ENCODE measurements at regions not wholly inside any gene's neighbourhood (a gene's known extent, or its start where the extent isn't known, plus 50 kb on each side); places are given as distances from the start of the nearest gene placed in this dataset.

GRCh38 chr2:6233993-6234392 is 541.8 kb downstream of the SOX11 start:
- no peaks in the 10 kb centered on the region for H3K4me1 ChIP-seq (ENCODE audit: control insufficient read depth, insufficient read depth, low read length)
- H3K27me3 ChIP-seq (ENCODE audit: control insufficient read depth, insufficient read depth, low read length), result no peaks in the 10 kb centered on the region
- ChIA-PET CTCF (no interaction called here), POLR2A (no interaction called here)
- no peak overlapping the region for H3K27ac ChIP-seq (ENCODE audit: low read length)
- no peak overlapping the region for H3K4me3 ChIP-seq (ENCODE audit: low read depth in 2 of 2, low read length in 2 of 2)
- no peaks in the 10 kb centered on the region for H3K9me3 ChIP-seq (ENCODE audit: control insufficient read depth, insufficient read depth, low read depth, low read length)
- TF ChIP-seq CTCF (IDR thresholded peaks at IDR 0.05), result no peak
- TF ChIP-seq POLR2AphosphoS5 (IDR thresholded peaks at IDR 0.05; ENCODE audit: low read depth, low read length), result no peak
- TF ChIP-seq TCF7L2 (IDR thresholded peaks at IDR 0.05; ENCODE audit: low read depth, low read length), result no peak
- TF ChIP-seq REST (IDR thresholded peaks at IDR 0.05; ENCODE audit: insufficient read depth in 1 of 2, low read depth in 2 of 2, low read length in 1 of 2), result no peak
- ATAC-seq (no peak), DNase-seq (ENCODE audit: low read depth, low spot score) (no peak)
- H3K36me3 ChIP-seq (ENCODE audit: control insufficient read depth, insufficient read depth, low read length), result no peaks in the 10 kb centered on the region
- in situ Hi-C loops (cut with HindIII; ENCODE audit: low pct_unique_long_range_greater_than_20kb, low sequenced_read_pairs) (no loop called here), intact Hi-C loops (cut with micrococcal nuclease; ENCODE audit: unreplicated experiment) (no loop called here)
- no TSS peak for BruUV-seq (replicated peaks)

- H3K36me3 ChIP-seq (ENCODE audit: control insufficient read depth, insufficient read depth, low read length), result no peaks in the 10 kb centered on the region
- no peaks in the 10 kb centered on the region for H3K9me3 ChIP-seq (ENCODE audit: control insufficient read depth, insufficient read depth, low read depth, low read length)
- CTCF ChIA-PET, result no interaction called here
- no peaks in the 10 kb centered on the region for H3K27me3 ChIP-seq (ENCODE audit: control insufficient read depth, insufficient read depth, low read length)
- DNase-seq (ENCODE audit: low read depth, low spot score) (no peak), ATAC-seq (no peak)
- no peak overlapping the region for H3K27ac ChIP-seq (ENCODE audit: low read length)
- POLR2A ChIA-PET, result no interaction called here
- no peak overlapping the region for H3K4me3 ChIP-seq (ENCODE audit: low read depth in 2 of 2, low read length in 2 of 2)
- no peaks in the 10 kb centered on the region for H3K4me1 ChIP-seq (ENCODE audit: control insufficient read depth, insufficient read depth, low read length)
- intact Hi-C loops (cut with micrococcal nuclease; ENCODE audit: unreplicated experiment) (no loop called here), in situ Hi-C loops (cut with HindIII; ENCODE audit: low pct_unique_long_range_greater_than_20kb, low sequenced_read_pairs) (no loop called here)
- no peak for TF ChIP-seq CTCF (IDR thresholded peaks at IDR 0.05)
- no peak for TF ChIP-seq SIN3A (IDR thresholded peaks at IDR 0.05; ENCODE audit: borderline replicate concordance, insufficient read depth, low read depth, low read length)
- TF ChIP-seq POLR2AphosphoS5 (IDR thresholded peaks at IDR 0.05; ENCODE audit: low read depth, low read length), result no peak
- TF ChIP-seq TCF7L2 (IDR thresholded peaks at IDR 0.05; ENCODE audit: low read depth, low read length), result no peak
- TF ChIP-seq REST (IDR thresholded peaks at IDR 0.05; ENCODE audit: insufficient read depth in 1 of 2, low read depth in 2 of 2, low read length in 1 of 2), result no peak
- BruUV-seq (replicated peaks), result no TSS peak
Measured at GRCh38 chr2:6234702-6235101, 542.5 kb downstream of the SOX11 start.
